Effector CD8-positive, alpha-beta T cell (primary cell): ENCODE measurements at regions not wholly inside any gene's neighbourhood (a gene's known extent, or its start where the extent isn't known, plus 50 kb on each side); places are given as distances from the start of the nearest gene placed in this dataset.

ENCODE experiments used
- DNase-seq: peaks from one replicate; lab custom pipeline; 2025; lab: John Stamatoyannopoulos, UW

- DNase-seq = no peak
Measured at GRCh38 chr3:153313302-153313965, 151.4 kb downstream of the RAP2B start.

- no peak for DNase-seq
Measured at GRCh38 chr3:153314038-153314437, 152.0 kb downstream of the RAP2B start.

GRCh38 chr3:153315781-153316180 is 153.8 kb downstream of the RAP2B start:
- DNase-seq = no peak

- DNase-seq = no peak
Measured at GRCh38 chr3:153319705-153320554, 157.9 kb downstream of the RAP2B start.

- DNase-seq = no peak
Measured at GRCh38 chr3:153320585-153321128, 158.6 kb downstream of the RAP2B start.

- no peak for DNase-seq
Measured at GRCh38 chr3:153328690-153329089, 166.7 kb downstream of the RAP2B start.

- no peak for DNase-seq
Measured at GRCh38 chr3:153330901-153331300, 168.9 kb downstream of the RAP2B start.

GRCh38 chr3:153331676-153332075 is 169.7 kb downstream of the RAP2B start:
- no peak for DNase-seq

GRCh38 chr3:153334558-153334957 is 172.5 kb downstream of the RAP2B start:
- DNase-seq = no peak

GRCh38 chr3:153337369-153337768 is 175.3 kb downstream of the RAP2B start:
- no peak for DNase-seq

- DNase-seq = no peak
Measured at GRCh38 chr3:153338487-153338886, 176.5 kb downstream of the RAP2B start.

GRCh38 chr3:153339065-153339464 is 177.0 kb downstream of the RAP2B start:
- DNase-seq = no peak

GRCh38 chr3:153343988-153344782 is 182.2 kb downstream of the RAP2B start:
- DNase-seq = no peak

- no peak for DNase-seq
Measured at GRCh38 chr3:153348457-153349107, 186.6 kb downstream of the RAP2B start.

- DNase-seq = no peak
Measured at GRCh38 chr3:153349108-153349499, 187.1 kb downstream of the RAP2B start.

- no peak for DNase-seq
Measured at GRCh38 chr3:153350420-153350819, 188.4 kb downstream of the RAP2B start.

- DNase-seq = no peak
Measured at GRCh38 chr3:153354641-153355040, 192.6 kb downstream of the RAP2B start.

GRCh38 chr3:153355559-153355958 is 193.5 kb downstream of the RAP2B start:
- DNase-seq = no peak

- DNase-seq = no peak
Measured at GRCh38 chr3:153356908-153357307, 194.9 kb downstream of the RAP2B start.

- DNase-seq = no peak
Measured at GRCh38 chr3:153357436-153357835, 195.4 kb downstream of the RAP2B start.

- no peak for DNase-seq
Measured at GRCh38 chr3:153369561-153370374, 207.7 kb downstream of the RAP2B start.
